ENCODE measurements at regions not wholly inside any gene's neighbourhood (a gene's known extent, or its start where the extent isn't known, plus 50 kb on each side); places are given as distances from the start of the nearest gene placed in this dataset.

- DNase-seq, result no peak
Measured at GRCh38 chr3:31439890-31440750, 92.6 kb upstream of the STT3B start.

GRCh38 chr3:31440878-31441277 is 91.8 kb upstream of the STT3B start:
- DNase-seq, result no peak

GRCh38 chr3:31442755-31443154 is 90.0 kb upstream of the STT3B start:
- DNase-seq, result no peak

- DNase-seq, result no peak
Measured at GRCh38 chr3:31444220-31445142, 88.2 kb upstream of the STT3B start.

- DNase-seq, result no peak
Measured at GRCh38 chr3:31445701-31446100, 87.0 kb upstream of the STT3B start.

GRCh38 chr3:31448035-31448881 is 84.5 kb upstream of the STT3B start:
- no peak for DNase-seq

- no peak for DNase-seq
Measured at GRCh38 chr3:31448882-31449243, 83.9 kb upstream of the STT3B start.

GRCh38 chr3:31449318-31449717 is 83.4 kb upstream of the STT3B start:
- no peak for DNase-seq

- DNase-seq, result no peak
Measured at GRCh38 chr3:31450345-31450744, 82.4 kb upstream of the STT3B start.

- DNase-seq, result no peak
Measured at GRCh38 chr3:31452495-31453106, 80.1 kb upstream of the STT3B start.

- DNase-seq, result no peak
Measured at GRCh38 chr3:31453430-31453829, 79.3 kb upstream of the STT3B start.

GRCh38 chr3:31455524-31455923 is 77.2 kb upstream of the STT3B start:
- DNase-seq, result no peak

- DNase-seq, result no peak
Measured at GRCh38 chr3:31456373-31456772, 76.4 kb upstream of the STT3B start.

GRCh38 chr3:31461426-31461825 is 71.3 kb upstream of the STT3B start:
- no peak for DNase-seq

GRCh38 chr3:31462050-31462569 is 70.6 kb upstream of the STT3B start:
- no peak for DNase-seq

GRCh38 chr3:31465999-31466398 is 66.7 kb upstream of the STT3B start:
- no peak for DNase-seq

- DNase-seq, result no peak
Measured at GRCh38 chr3:31466866-31467265, 65.9 kb upstream of the STT3B start.

GRCh38 chr3:31468433-31468832 is 64.3 kb upstream of the STT3B start:
- DNase-seq, result no peak

- DNase-seq, result no peak
Measured at GRCh38 chr3:31469385-31469784, 63.3 kb upstream of the STT3B start.

GRCh38 chr3:31472479-31473390 is 60.0 kb upstream of the STT3B start:
- DNase-seq, result no peak

- no peak for DNase-seq
Measured at GRCh38 chr3:31476209-31476608, 56.5 kb upstream of the STT3B start.
